PFSK-1 (cell line): ENCODE measurements at regions not wholly inside any gene's neighbourhood (a gene's known extent, or its start where the extent isn't known, plus 50 kb on each side); places are given as distances from the start of the nearest gene placed in this dataset.

Experiments
- FOXP2 ChIP-seq: optimal IDR thresholded peaks from 2 replicates; pipeline ENCODE3; 2011; ENCODE audit warnings: borderline replicate concordance, control low read depth, inconsistent platforms; ENCODE audit not compliant: insufficient read depth; ENCODE audit errors: extremely low read length, extremely low read depth
- POLR2AphosphoS5 ChIP-seq: IDR thresholded peaks from 2 replicates; pipeline ENCODE4 v1.6.1; 2012; ENCODE audit warnings: low read depth, mild to moderate bottlenecking, control low read depth, low read length, moderate library complexity
- REST ChIP-seq, 2 experiments: IDR thresholded peaks; 2 replicates each; pipeline versions ENCODE4 v1.6.1 to v1.8.0; 2011 to 2012; ENCODE audit warnings: low read depth in 2 of 2, low read length in 2 of 2, control low read depth in 1 of 2, inconsistent platforms in 1 of 2, mild to moderate bottlenecking in 1 of 2, moderate library complexity in 1 of 2; ENCODE audit not compliant: insufficient read depth in 1 of 2
- SIN3A ChIP-seq: IDR thresholded peaks from 2 replicates; pipeline ENCODE4 v1.6.1; 2012; ENCODE audit warnings: mild to moderate bottlenecking, low read length, moderate library complexity, borderline replicate concordance; ENCODE audit not compliant: insufficient read depth
- TAF1 ChIP-seq: IDR thresholded peaks from 2 replicates; pipeline ENCODE4 v1.6.1; 2012; ENCODE audit warnings: low read length, control low read depth, borderline replicate concordance; ENCODE audit not compliant: insufficient read depth

DNA sequence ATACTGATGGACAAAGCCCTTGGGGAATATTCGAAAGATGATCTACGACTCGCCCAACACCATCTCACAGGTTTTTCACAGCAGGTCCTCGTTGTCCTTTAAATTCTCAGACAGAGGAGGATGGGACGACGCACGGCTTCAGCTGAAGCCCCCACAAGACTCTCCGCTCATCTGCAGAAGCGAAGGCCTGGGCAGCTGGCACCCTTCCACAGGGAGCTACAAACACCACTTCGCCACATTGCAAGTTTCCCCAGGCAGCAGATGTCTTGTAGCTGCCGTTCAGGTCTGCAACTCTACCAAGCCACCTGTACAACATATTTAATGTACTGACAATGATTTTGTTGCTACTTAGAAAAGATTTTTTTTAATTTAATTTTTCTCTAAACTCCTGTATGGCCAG is 642.9 kb downstream of the ZEB2 start:
- TF ChIP-seq POLR2AphosphoS5 (no peak), TAF1 (no peak), REST (IDR thresholded peaks at IDR 0.05; ENCODE audit: insufficient read depth in 1 of 2, low read depth in 2 of 2, low read length in 2 of 2) (no peak), SIN3A (no peak), FOXP2 (no peak)
